Right atrium auricular region (tissue), 2 donors: ENCODE measurements at regions not wholly inside any gene's neighbourhood (a gene's known extent, or its start where the extent isn't known, plus 50 kb on each side); places are given as distances from the start of the nearest gene placed in this dataset.
"Not testable (repeated sequence)": the region's sequence is repeated elsewhere in the genome, so short reads cannot be mapped to it uniquely, and the experiment has no call there.

Source experiments
- DNase-seq: peaks from one replicate; pipeline ENCODE4 v3.0.0-alpha.2; 2019; ENCODE audit warnings: low spot score
- H3K27ac ChIP-seq, 2 donors: fragments of 200-600 bp; sonication (generic); 1 replicate in 1 of 2; 2 replicates in 1 of 2; pipeline ENCODE4 v1.5.1; 2016 to 2019
- H3K27me3 ChIP-seq, 2 donors: fragments of 200-600 bp; sonication (generic); one replicate each; pipeline versions ENCODE4 v1.5.1 to v1.6.0; 2017 to 2019
- H3K36me3 ChIP-seq: fragments of 200-600 bp; sonication (generic); one replicate; pipeline ENCODE4 v1.5.1; 2016
- H3K4me1 ChIP-seq, 2 donors: fragments of 200-600 bp; sonication (generic); one replicate each; pipeline versions ENCODE4 v1.5.1 to v1.6.0; 2017 to 2019
- H3K4me3 ChIP-seq, 2 donors: fragments of 200-600 bp; sonication (generic); 1 replicate in 1 of 2; 2 replicates in 1 of 2; pipeline ENCODE4 v1.5.1; 2017 to 2019; ENCODE audit warnings: mild to moderate bottlenecking in 1 of 2, moderate library complexity in 1 of 2
- H3K9me3 ChIP-seq, 2 donors: fragments of 200-600 bp; sonication (generic); one replicate each; pipeline ENCODE4 v1.5.1; 2019
- CTCF ChIP-seq, 2 donors: fragments of 200-600 bp; sonication (generic); IDR thresholded peaks; one replicate each; pipeline ENCODE4 v1.5.1; 2019; ENCODE audit warnings: antibody characterized with exemption in 2 of 2

- Histone ChIP-seq H3K36me3 (no peaks in the 10 kb centered on the region), H3K9me3 (no peaks in the 10 kb centered on the region), H3K4me3 (no peak overlapping the region), H3K4me1 (no peaks in the 10 kb centered on the region), H3K27me3 (no peaks in the 10 kb centered on the region), H3K27ac (no peak overlapping the region)
- no peak for DNase-seq
- TF ChIP-seq CTCF (IDR thresholded peaks at IDR 0.05): no peak
Measured at GRCh38 chr4:15331930-15332329, 95.9 kb upstream of the C1QTNF7 start.

- no peak overlapping the region for H3K4me3 ChIP-seq
- H3K9me3 ChIP-seq: no peaks in the 10 kb centered on the region
- DNase-seq: no peak
- no peak overlapping the region for H3K27ac ChIP-seq
- no peaks in the 10 kb centered on the region for H3K4me1 ChIP-seq
- no peak for TF ChIP-seq CTCF (IDR thresholded peaks at IDR 0.05)
- no peaks in the 10 kb centered on the region for H3K27me3 ChIP-seq
- H3K36me3 ChIP-seq: no peaks in the 10 kb centered on the region
Measured at GRCh38 chr4:15332377-15332776, 95.5 kb upstream of the C1QTNF7 start.

GRCh38 chr4:15333692-15334633 is 93.9 kb upstream of the C1QTNF7 start:
- Histone ChIP-seq H3K27ac (no peak overlapping the region), H3K36me3 (no peaks in the 10 kb centered on the region), H3K9me3 (no peaks in the 10 kb centered on the region), H3K4me1 (no peaks in the 10 kb centered on the region), H3K27me3 (no peaks in the 10 kb centered on the region), H3K4me3 (no peak overlapping the region)
- TF ChIP-seq CTCF (IDR thresholded peaks at IDR 0.05): no peak
- DNase-seq: no peak

- no peak for DNase-seq
- no peak overlapping the region for H3K27ac ChIP-seq
- H3K4me1 ChIP-seq: no peaks in the 10 kb centered on the region
- H3K9me3 ChIP-seq: no peaks in the 10 kb centered on the region
- no peak overlapping the region for H3K4me3 ChIP-seq
- TF ChIP-seq CTCF (IDR thresholded peaks at IDR 0.05): no peak
- no peaks in the 10 kb centered on the region for H3K36me3 ChIP-seq
- H3K27me3 ChIP-seq: no peaks in the 10 kb centered on the region
Measured at GRCh38 chr4:15336410-15337167, 91.2 kb upstream of the C1QTNF7 start.

GRCh38 chr4:15337168-15337657 is 90.6 kb upstream of the C1QTNF7 start:
- DNase-seq, H3K4me1 ChIP-seq, H3K27me3 ChIP-seq, H3K9me3 ChIP-seq, H3K27ac ChIP-seq, H3K4me3 ChIP-seq, H3K36me3 ChIP-seq: not testable (repeated sequence)

- peak overlapping the region; percentile 17 to 24 for H3K4me3 ChIP-seq
- DNase-seq: no peak
- H3K27ac ChIP-seq: peak overlapping the region in 1 of 2 donors; percentile 72
- no peaks in the 10 kb centered on the region for H3K36me3 ChIP-seq
- H3K9me3 ChIP-seq: no peaks in the 10 kb centered on the region
- no peaks in the 10 kb centered on the region for H3K27me3 ChIP-seq
- TF ChIP-seq CTCF (IDR thresholded peaks at IDR 0.05): no peak
- H3K4me1 ChIP-seq: no peaks in the 10 kb centered on the region
Measured at GRCh38 chr4:15339737-15340136, 88.1 kb upstream of the C1QTNF7 start.
